KMS-11 (cell line): ENCODE measurements at regions not wholly inside any gene's neighbourhood (a gene's known extent, or its start where the extent isn't known, plus 50 kb on each side); places are given as distances from the start of the nearest gene placed in this dataset.

Source experiments
- H2AFZ ChIP-seq: fragments of 200-600 bp; sonication (generic); 2 replicates; pipeline ENCODE4 v1.6.1; 2016; ENCODE audit warnings: antibody characterized with exemption, mixed run types, low read depth
- H3K27ac ChIP-seq: fragments of 200-600 bp; sonication (generic); 2 replicates; pipeline ENCODE4 v1.6.1; 2016; ENCODE audit warnings: mild to moderate bottlenecking, mixed run types
- H3K27me3 ChIP-seq: fragments of 200-600 bp; sonication (generic); 2 replicates; pipeline ENCODE4 v1.6.1; 2017; ENCODE audit warnings: mild to moderate bottlenecking, low read depth, mixed run types, moderate library complexity; ENCODE audit not compliant: insufficient read depth
- H3K36me3 ChIP-seq: fragments of 200-600 bp; sonication (generic); 2 replicates; pipeline ENCODE4 v1.6.1; 2017; ENCODE audit warnings: mild to moderate bottlenecking, mixed run types; ENCODE audit not compliant: insufficient read depth
- H3K4me1 ChIP-seq: fragments of 200-600 bp; sonication (generic); 2 replicates; pipeline ENCODE4 v1.6.1; 2016; ENCODE audit warnings: mild to moderate bottlenecking, low read depth, mixed run types; ENCODE audit not compliant: poor library complexity, severe bottlenecking
- H3K4me2 ChIP-seq: fragments of 200-600 bp; sonication (generic); 2 replicates; pipeline ENCODE4 v1.7.0; 2016; ENCODE audit warnings: mild to moderate bottlenecking, mixed run types
- H3K4me3 ChIP-seq: fragments of 200-600 bp; sonication (generic); IDR thresholded peaks from 2 replicates; pipeline ENCODE4 v1.6.1; 2017; ENCODE audit warnings: low read depth, low read length, mixed read lengths; ENCODE audit not compliant: insufficient read depth
- H3K79me2 ChIP-seq: fragments of 200-600 bp; sonication (generic); 2 replicates; pipeline ENCODE4 v1.6.1; 2016; ENCODE audit warnings: low read depth, mixed run types; ENCODE audit not compliant: insufficient read depth
- H3K9ac ChIP-seq: fragments of 200-600 bp; sonication (generic); 2 replicates; pipeline ENCODE4 v1.6.1; 2016; ENCODE audit warnings: mild to moderate bottlenecking, mixed run types
- H4K20me1 ChIP-seq: fragments of 200-600 bp; sonication (generic); 2 replicates; pipeline ENCODE4 v1.6.1; 2016; ENCODE audit warnings: mild to moderate bottlenecking, mixed run types; ENCODE audit not compliant: insufficient read depth
- CTCF ChIP-seq: fragments of 200-600 bp; sonication (generic); conservative IDR thresholded peaks from 2 replicates; pipeline ENCODE4 v1.6.1; 2017; ENCODE audit warnings: low read depth, mild to moderate bottlenecking, antibody characterized with exemption, low read length, moderate library complexity, mixed read lengths

GRCh38 chr4:125382995-125383394, 68.2 kb downstream of the FAT4 start:
- Histone ChIP-seq H3K4me2 (no peak overlapping the region), H4K20me1 (no peaks in the 10 kb centered on the region), H3K27me3 (no peaks in the 10 kb centered on the region), H3K36me3 (no peaks in the 10 kb centered on the region), H3K27ac (no peak overlapping the region), H3K4me3 (no peak overlapping the region), H3K79me2 (no peaks in the 10 kb centered on the region), H3K4me1 (no peaks in the 10 kb centered on the region), H2AFZ (no peak overlapping the region), H3K9ac (no peak overlapping the region)
- TF ChIP-seq CTCF = no peak

- no peak overlapping the region for H2AFZ ChIP-seq
- no peak for TF ChIP-seq CTCF
- H3K9ac ChIP-seq = no peak overlapping the region
- no peaks in the 10 kb centered on the region for H3K27me3 ChIP-seq
- H3K36me3 ChIP-seq = no peaks in the 10 kb centered on the region
- H3K27ac ChIP-seq = no peak overlapping the region
- no peaks in the 10 kb centered on the region for H3K79me2 ChIP-seq
- H3K4me2 ChIP-seq = no peak overlapping the region
- no peaks in the 10 kb centered on the region for H4K20me1 ChIP-seq
- H3K4me3 ChIP-seq = no peak overlapping the region
- no peaks in the 10 kb centered on the region for H3K4me1 ChIP-seq
Measured at GRCh38 chr4:125387770-125388169, 73.0 kb downstream of the FAT4 start.

GRCh38 chr4:125388613-125389012, 73.9 kb downstream of the FAT4 start:
- Histone ChIP-seq H3K27ac (no peak overlapping the region), H2AFZ (no peak overlapping the region)

GRCh38 chr4:125389713-125390112, 75.0 kb downstream of the FAT4 start:
- TF ChIP-seq CTCF = no peak
- Histone ChIP-seq H3K4me2 (no peak overlapping the region), H4K20me1 (no peaks in the 10 kb centered on the region), H3K27me3 (no peaks in the 10 kb centered on the region), H3K9ac (no peak overlapping the region), H3K4me1 (no peaks in the 10 kb centered on the region), H3K4me3 (no peak overlapping the region), H3K27ac (no peak overlapping the region), H2AFZ (no peak overlapping the region), H3K79me2 (no peaks in the 10 kb centered on the region), H3K36me3 (no peaks in the 10 kb centered on the region)

More at GRCh38 chr4:125388613-125389012, 73.9 kb downstream of the FAT4 start:
- no peak for TF ChIP-seq CTCF
- H3K4me1 ChIP-seq = no peaks in the 10 kb centered on the region
- H3K4me3 ChIP-seq = no peak overlapping the region
- no peaks in the 10 kb centered on the region for H3K36me3 ChIP-seq
- no peak overlapping the region for H3K9ac ChIP-seq
- no peak overlapping the region for H3K4me2 ChIP-seq
- H3K27me3 ChIP-seq = no peaks in the 10 kb centered on the region
- no peaks in the 10 kb centered on the region for H4K20me1 ChIP-seq
- H3K79me2 ChIP-seq = no peaks in the 10 kb centered on the region
